ENCODE measurements at regions not wholly inside any gene's neighbourhood (a gene's known extent, or its start where the extent isn't known, plus 50 kb on each side); places are given as distances from the start of the nearest gene placed in this dataset.

DNA sequence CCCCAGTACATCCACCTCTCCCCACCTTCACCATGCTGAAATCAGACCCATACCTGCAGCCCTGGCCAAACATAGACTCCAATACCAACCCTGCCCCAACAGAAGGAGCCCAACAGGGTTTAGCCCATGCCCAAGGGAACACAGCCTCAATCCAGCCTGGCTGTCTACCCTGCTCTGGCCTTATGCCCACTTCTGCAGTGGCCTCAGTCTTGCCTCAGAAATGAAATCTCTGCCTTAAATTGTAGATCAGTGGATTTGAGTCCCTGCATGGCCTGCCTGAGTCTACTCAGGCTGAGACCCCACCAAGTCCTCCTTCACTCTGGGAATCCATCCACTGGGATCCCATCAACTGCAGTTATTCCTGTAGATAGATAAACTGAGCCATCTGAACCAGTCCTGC is 97.6 kb upstream of the GJB5 start:
- TF ChIP-seq, protein P1, sequence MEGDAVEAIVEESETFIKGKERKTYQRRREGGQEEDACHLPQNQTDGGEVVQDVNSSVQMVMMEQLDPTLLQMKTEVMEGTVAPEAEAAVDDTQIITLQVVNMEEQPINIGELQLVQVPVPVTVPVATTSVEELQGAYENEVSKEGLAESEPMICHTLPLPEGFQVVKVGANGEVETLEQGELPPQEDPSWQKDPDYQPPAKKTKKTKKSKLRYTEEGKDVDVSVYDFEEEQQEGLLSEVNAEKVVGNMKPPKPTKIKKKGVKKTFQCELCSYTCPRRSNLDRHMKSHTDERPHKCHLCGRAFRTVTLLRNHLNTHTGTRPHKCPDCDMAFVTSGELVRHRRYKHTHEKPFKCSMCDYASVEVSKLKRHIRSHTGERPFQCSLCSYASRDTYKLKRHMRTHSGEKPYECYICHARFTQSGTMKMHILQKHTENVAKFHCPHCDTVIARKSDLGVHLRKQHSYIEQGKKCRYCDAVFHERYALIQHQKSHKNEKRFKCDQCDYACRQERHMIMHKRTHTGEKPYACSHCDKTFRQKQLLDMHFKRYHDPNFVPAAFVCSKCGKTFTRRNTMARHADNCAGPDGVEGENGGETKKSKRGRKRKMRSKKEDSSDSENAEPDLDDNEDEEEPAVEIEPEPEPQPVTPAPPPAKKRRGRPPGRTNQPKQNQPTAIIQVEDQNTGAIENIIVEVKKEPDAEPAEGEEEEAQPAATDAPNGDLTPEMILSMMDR (IDR thresholded peaks at IDR 0.05; ENCODE audit: insufficient read depth, low read length, poor library complexity, severe bottlenecking): no peak
- TF ChIP-seq EZH2phosphoT487 (conservative IDR thresholded peaks at IDR 0.05; ENCODE audit: low read length): no peak

Measured in SU-DHL-6 (cell line).